Astrocyte (in vitro differentiated cells and primary cell): ENCODE measurements at regions not wholly inside any gene's neighbourhood (a gene's known extent, or its start where the extent isn't known, plus 50 kb on each side); places are given as distances from the start of the nearest gene placed in this dataset.

Experiments
- DNase-seq: peaks from one replicate; pipeline ENCODE4 v3.0.0-alpha.2; 2010; ENCODE audit warnings: low read depth
- FAIRE-seq: peaks from 2 replicates; lab custom pipeline; 2011; peaks lifted over from hg19 to GRCh38; lab: Jason Lieb, UNC
- H2AFZ ChIP-seq: 2 replicates; pipeline ENCODE4 v1.6.0; 2012; ENCODE audit warnings: low read depth, low read length, inconsistent platforms
- H3K27ac ChIP-seq: 2 replicates; pipeline ENCODE4 v1.5.1; 2011; ENCODE audit warnings: low read depth, low read length, inconsistent platforms
- H3K27me3 ChIP-seq: 2 replicates; pipeline ENCODE4 v1.6.0; 2011; ENCODE audit warnings: low read length, inconsistent platforms; ENCODE audit not compliant: insufficient read depth
- H3K36me3 ChIP-seq: 2 replicates; pipeline ENCODE4 v1.5.1; 2011; ENCODE audit warnings: low read length, inconsistent platforms; ENCODE audit not compliant: insufficient read depth
- H3K4me1 ChIP-seq: 2 replicates; pipeline ENCODE4 v1.5.1; 2011; ENCODE audit warnings: low read length, inconsistent platforms; ENCODE audit not compliant: insufficient read depth
- H3K4me2 ChIP-seq: 2 replicates; pipeline ENCODE4 v1.6.0; 2012; ENCODE audit warnings: low read length, inconsistent platforms
- H3K4me3 ChIP-seq: 2 replicates; pipeline ENCODE4 v1.5.1; 2011; ENCODE audit warnings: low read depth, mild to moderate bottlenecking, low read length, inconsistent platforms; ENCODE audit not compliant: insufficient read depth
- H3K79me2 ChIP-seq: 2 replicates; pipeline ENCODE4 v1.6.0; 2012; ENCODE audit warnings: mild to moderate bottlenecking, low read length, inconsistent platforms; ENCODE audit not compliant: insufficient read depth
- H3K9ac ChIP-seq: 2 replicates; pipeline ENCODE4 v1.6.0; 2012; ENCODE audit warnings: mild to moderate bottlenecking, low read length, inconsistent platforms
- H3K9me3 ChIP-seq: 2 replicates; pipeline ENCODE4 v1.5.1; 2012; ENCODE audit warnings: low read depth, mild to moderate bottlenecking, low read length, inconsistent platforms; ENCODE audit not compliant: insufficient read depth
- H4K20me1 ChIP-seq: 2 replicates; pipeline ENCODE4 v1.6.0; 2012; ENCODE audit warnings: low read length, inconsistent platforms; ENCODE audit not compliant: insufficient read depth
- H3K27ac Mint-ChIP-seq: one replicate; pipeline ENCODE4 v1.8.0; 2021; ENCODE audit warnings: mild to moderate bottlenecking, mixed read lengths; ENCODE audit not compliant: unreplicated experiment
- H3K27me3 Mint-ChIP-seq: one replicate; pipeline ENCODE4 v1.8.0; 2021; ENCODE audit warnings: low read depth, mixed read lengths; ENCODE audit not compliant: unreplicated experiment
- H3K36me3 Mint-ChIP-seq: one replicate; pipeline ENCODE4 v1.8.0; 2021; ENCODE audit warnings: low read depth, mixed read lengths; ENCODE audit not compliant: unreplicated experiment
- H3K4me1 Mint-ChIP-seq: one replicate; pipeline ENCODE4 v1.8.0; 2021; ENCODE audit warnings: low read depth, mixed read lengths; ENCODE audit not compliant: unreplicated experiment
- H3K4me3 Mint-ChIP-seq: one replicate; pipeline ENCODE4 v1.8.0; 2021; ENCODE audit warnings: mild to moderate bottlenecking, moderate library complexity, mixed read lengths; ENCODE audit not compliant: unreplicated experiment
- H3K9me3 Mint-ChIP-seq: one replicate; pipeline ENCODE4 v1.8.0; 2021; ENCODE audit warnings: mild to moderate bottlenecking, mixed read lengths; ENCODE audit not compliant: unreplicated experiment
- CTCF ChIP-seq: IDR thresholded peaks from 2 replicates; pipeline ENCODE4 v1.5.1; 2011; ENCODE audit warnings: low read depth, mild to moderate bottlenecking, inconsistent platforms, low read length, moderate library complexity; ENCODE audit not compliant: insufficient read depth
- EZH2 ChIP-seq: IDR thresholded peaks from 2 replicates; pipeline ENCODE4 v1.6.1; 2012; ENCODE audit warnings: mild to moderate bottlenecking, low read length, inconsistent platforms; ENCODE audit not compliant: insufficient read depth

GRCh38 chr15:77851691-77852090 lies 219.0 kb upstream of the LINGO1 start:
- no peak overlapping the region for H3K27ac ChIP-seq
- no peak for FAIRE-seq

GRCh38 chr15:77851086-77851485 lies 218.4 kb upstream of the LINGO1 start:
- Histone ChIP-seq H2AFZ (no peak overlapping the region), H3K4me3 (no peak overlapping the region), H3K9ac (no peak overlapping the region), H3K36me3 (no peaks in the 10 kb centered on the region), H3K4me1 (no peaks in the 10 kb centered on the region), H3K27me3 (peaks cover 30% of the 10 kb centered on the region), H3K27ac (no peak overlapping the region), H3K79me2 (no peaks in the 10 kb centered on the region), H3K9me3 (no peaks in the 10 kb centered on the region), H3K4me2 (no peak overlapping the region), H4K20me1 (no peaks in the 10 kb centered on the region)
- no peak overlapping the region for H3K27ac Mint-ChIP-seq
- FAIRE-seq (no peak), DNase-seq (no peak)
- TF ChIP-seq CTCF (no peak), EZH2 (no peak)
- H3K36me3 Mint-ChIP-seq, result no peaks in the 10 kb centered on the region
- no peak overlapping the region for H3K4me3 Mint-ChIP-seq
- peaks cover 9% of the 10 kb centered on the region for H3K9me3 Mint-ChIP-seq
- H3K27me3 Mint-ChIP-seq, result peaks cover 38% of the 10 kb centered on the region
- peaks cover 1% of the 10 kb centered on the region for H3K4me1 Mint-ChIP-seq

More at GRCh38 chr15:77851691-77852090, 219.0 kb upstream of the LINGO1 start:
- no peaks in the 10 kb centered on the region for H3K9me3 ChIP-seq
- no peak overlapping the region for H2AFZ ChIP-seq
- TF ChIP-seq EZH2 (no peak), CTCF (no peak)
- H3K4me1 ChIP-seq, result no peaks in the 10 kb centered on the region
- Mint-ChIP-seq H3K9me3 (peaks cover 8% of the 10 kb centered on the region), H3K27ac (no peak overlapping the region), H3K4me1 (peaks cover 1% of the 10 kb centered on the region), H3K27me3 (peaks cover 38% of the 10 kb centered on the region), H3K36me3 (no peaks in the 10 kb centered on the region), H3K4me3 (no peak overlapping the region)
- no peak for DNase-seq
- no peak overlapping the region for H3K4me3 ChIP-seq
- H3K9ac ChIP-seq, result no peak overlapping the region
- H3K79me2 ChIP-seq, result no peaks in the 10 kb centered on the region
- no peak overlapping the region for H3K4me2 ChIP-seq
- no peaks in the 10 kb centered on the region for H3K36me3 ChIP-seq
- no peaks in the 10 kb centered on the region for H4K20me1 ChIP-seq
- H3K27me3 ChIP-seq, result peaks cover 30% of the 10 kb centered on the region

GRCh38 chr15:77846986-77847385 lies 214.3 kb upstream of the LINGO1 start:
- FAIRE-seq, result no peak
- Mint-ChIP-seq H3K9me3 (peaks cover 14% of the 10 kb centered on the region), H3K27ac (no peak overlapping the region), H3K36me3 (no peaks in the 10 kb centered on the region), H3K4me3 (no peak overlapping the region), H3K4me1 (peaks cover 2% of the 10 kb centered on the region), H3K27me3 (peaks cover 13% of the 10 kb centered on the region)
- DNase-seq, result no peak
- Histone ChIP-seq H3K36me3 (no peaks in the 10 kb centered on the region), H3K4me2 (no peak overlapping the region), H3K27ac (no peak overlapping the region), H3K4me3 (no peak overlapping the region), H3K79me2 (no peaks in the 10 kb centered on the region), H3K9me3 (no peaks in the 10 kb centered on the region), H3K4me1 (no peaks in the 10 kb centered on the region), H2AFZ (no peak overlapping the region), H4K20me1 (no peaks in the 10 kb centered on the region), H3K27me3 (peaks cover 15% of the 10 kb centered on the region), H3K9ac (no peak overlapping the region)
- TF ChIP-seq EZH2, result no peak
- TF ChIP-seq CTCF, result no peak
